ENCODE measurements at regions not wholly inside any gene's neighbourhood (a gene's known extent, or its start where the extent isn't known, plus 50 kb on each side); places are given as distances from the start of the nearest gene placed in this dataset.
"Not testable (repeated sequence)": the region's sequence is repeated elsewhere in the genome, so short reads cannot be mapped to it uniquely, and the experiment has no call there.

DNA sequence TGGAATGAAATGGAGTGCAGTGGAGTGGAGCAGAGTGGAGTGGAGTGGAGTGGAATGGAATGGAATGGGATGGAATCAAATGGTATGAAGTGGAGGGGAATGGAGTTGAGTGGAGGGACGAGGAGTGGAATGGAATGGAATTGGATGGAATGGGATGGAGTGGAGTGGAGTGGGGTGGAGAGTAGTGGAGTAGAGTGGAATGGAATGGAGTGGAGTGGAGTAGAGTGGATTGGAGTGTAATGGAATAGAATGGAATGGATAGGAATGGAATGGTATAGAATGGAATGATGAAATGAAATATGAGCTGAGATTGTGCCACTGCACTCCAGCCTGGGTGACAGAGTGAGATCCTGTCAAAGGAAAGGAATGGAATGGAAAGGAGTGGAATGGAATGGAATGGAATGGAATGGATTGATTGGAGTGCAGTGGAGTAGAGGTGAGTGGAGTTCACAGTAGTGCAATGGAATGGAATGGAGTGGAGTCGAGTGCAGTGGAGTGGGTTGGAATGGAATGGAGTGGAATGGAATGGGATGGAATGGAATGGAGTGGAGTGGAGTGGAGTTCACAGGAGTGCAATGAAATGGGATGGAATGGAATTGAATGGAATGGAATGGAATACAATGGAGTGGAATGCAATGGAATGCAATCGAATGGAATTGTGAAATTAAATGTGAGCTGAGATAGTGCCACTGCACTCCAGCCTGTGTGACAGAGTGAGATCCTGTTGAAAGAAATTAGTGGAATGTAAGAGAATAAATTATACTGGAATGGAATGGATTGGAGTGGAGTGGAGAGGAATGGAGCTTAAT is 1274.7 kb upstream of the TPTE start:
- not testable (repeated sequence) for TF ChIP-seq POLR2A (IDR thresholded peaks at IDR 0.05)
- TF ChIP-seq, protein P1, sequence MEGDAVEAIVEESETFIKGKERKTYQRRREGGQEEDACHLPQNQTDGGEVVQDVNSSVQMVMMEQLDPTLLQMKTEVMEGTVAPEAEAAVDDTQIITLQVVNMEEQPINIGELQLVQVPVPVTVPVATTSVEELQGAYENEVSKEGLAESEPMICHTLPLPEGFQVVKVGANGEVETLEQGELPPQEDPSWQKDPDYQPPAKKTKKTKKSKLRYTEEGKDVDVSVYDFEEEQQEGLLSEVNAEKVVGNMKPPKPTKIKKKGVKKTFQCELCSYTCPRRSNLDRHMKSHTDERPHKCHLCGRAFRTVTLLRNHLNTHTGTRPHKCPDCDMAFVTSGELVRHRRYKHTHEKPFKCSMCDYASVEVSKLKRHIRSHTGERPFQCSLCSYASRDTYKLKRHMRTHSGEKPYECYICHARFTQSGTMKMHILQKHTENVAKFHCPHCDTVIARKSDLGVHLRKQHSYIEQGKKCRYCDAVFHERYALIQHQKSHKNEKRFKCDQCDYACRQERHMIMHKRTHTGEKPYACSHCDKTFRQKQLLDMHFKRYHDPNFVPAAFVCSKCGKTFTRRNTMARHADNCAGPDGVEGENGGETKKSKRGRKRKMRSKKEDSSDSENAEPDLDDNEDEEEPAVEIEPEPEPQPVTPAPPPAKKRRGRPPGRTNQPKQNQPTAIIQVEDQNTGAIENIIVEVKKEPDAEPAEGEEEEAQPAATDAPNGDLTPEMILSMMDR (IDR thresholded peaks at IDR 0.05 in 4 of 5, conservative IDR thresholded peaks at IDR 0.05 in 1 of 5): not testable (repeated sequence)

Measured in gastrocnemius medialis (tissue), 4 donors.